SK-N-SH treated with all-trans-retinoic acid at 6 μM for 48 hours (cell line): ENCODE measurements at regions not wholly inside any gene's neighbourhood (a gene's known extent, or its start where the extent isn't known, plus 50 kb on each side); places are given as distances from the start of the nearest gene placed in this dataset.

Experiments used
- ATAC-seq: fragments of 200-7000 bp; cut with Tn5 transposase; 3 replicates; pipeline ENCODE4 v1.9.1; 2020; ENCODE audit warnings: mild to moderate bottlenecking, moderate library complexity
- ARNTL ChIP-seq: fragments of 450-650 bp; formaldehyde crosslinking; IDR thresholded peaks from 2 replicates; pipeline ENCODE4 v1.5.0; 2020; ENCODE audit warnings: low read depth, mild to moderate bottlenecking, moderate library complexity, borderline replicate concordance
- BACH2 ChIP-seq: fragments of 250-450 bp; sonication (Bioruptor Pico); IDR thresholded peaks from 2 replicates; pipeline ENCODE4 v1.9.0; 2021; ENCODE audit warnings: mild to moderate bottlenecking, borderline replicate concordance
- CSDC2 ChIP-seq: fragments of 250-450 bp; sonication (Bioruptor Pico); IDR thresholded peaks from 2 replicates; pipeline ENCODE4 v1.5.0; 2020; ENCODE audit warnings: mild to moderate bottlenecking, moderate library complexity
- ESRRG ChIP-seq: fragments of 250-450 bp; sonication (Bioruptor Pico); IDR thresholded peaks from 2 replicates; pipeline ENCODE4 v1.6.1; 2021; ENCODE audit warnings: mild to moderate bottlenecking
- GLIS3 ChIP-seq: fragments of 250-450 bp; sonication (Bioruptor Pico); IDR thresholded peaks from 2 replicates; pipeline ENCODE4 v1.5.0; 2020; ENCODE audit warnings: mild to moderate bottlenecking, moderate library complexity
- ISL1 ChIP-seq: fragments of 250-450 bp; sonication (Bioruptor Pico); IDR thresholded peaks from 2 replicates; pipeline ENCODE4 v2.1.2; 2022; ENCODE audit warnings: mild to moderate bottlenecking, moderate library complexity
- OSR1 ChIP-seq: fragments of 250-450 bp; sonication (Bioruptor Pico); IDR thresholded peaks from 2 replicates; pipeline ENCODE4 v1.8.0; 2022; ENCODE audit warnings: moderate library complexity, mild to moderate bottlenecking, inconsistent platforms
- PPARA ChIP-seq: fragments of 250-450 bp; sonication (Bioruptor Pico); IDR thresholded peaks from 2 replicates; pipeline ENCODE4 v1.5.0; 2020; ENCODE audit warnings: mild to moderate bottlenecking, borderline replicate concordance
- RARB ChIP-seq: fragments of 250-450 bp; sonication (Bioruptor Pico); IDR thresholded peaks from 2 replicates; pipeline ENCODE4 v1.8.0; 2021; ENCODE audit warnings: mild to moderate bottlenecking, moderate library complexity
- TCF4 ChIP-seq: fragments of 250-450 bp; sonication (Bioruptor Pico); IDR thresholded peaks from 2 replicates; pipeline ENCODE4 v1.8.0; 2021; ENCODE audit warnings: mild to moderate bottlenecking, moderate library complexity, borderline replicate concordance
- TOX ChIP-seq: fragments of 250-450 bp; sonication (Bioruptor Pico); IDR thresholded peaks from 2 replicates; pipeline ENCODE4 v1.8.0; 2021; ENCODE audit warnings: mild to moderate bottlenecking, moderate library complexity, borderline replicate concordance
- ZC3H10 ChIP-seq: fragments of 250-450 bp; sonication (Bioruptor Pico); IDR thresholded peaks from 2 replicates; pipeline ENCODE4 v1.5.1; 2021; ENCODE audit warnings: mild to moderate bottlenecking, moderate library complexity
- ZFP3 ChIP-seq: fragments of 250-450 bp; sonication (Bioruptor Pico); IDR thresholded peaks from 2 replicates; pipeline ENCODE4 v1.5.0; 2020; ENCODE audit warnings: mild to moderate bottlenecking, moderate library complexity
- ZFP30 ChIP-seq: fragments of 450-650 bp; formaldehyde crosslinking; IDR thresholded peaks from 2 replicates; pipeline ENCODE4 v1.5.0; 2022; ENCODE audit warnings: mild to moderate bottlenecking, moderate library complexity
- ZNF565 ChIP-seq: fragments of 450-650 bp; formaldehyde crosslinking; conservative IDR thresholded peaks from 2 replicates; pipeline ENCODE4 v1.5.0; 2020; ENCODE audit warnings: low read depth, mild to moderate bottlenecking, moderate library complexity
- ZNF70 ChIP-seq: fragments of 450-650 bp; formaldehyde crosslinking; IDR thresholded peaks from 2 replicates; pipeline ENCODE4 v1.5.0; 2020; ENCODE audit warnings: mild to moderate bottlenecking, moderate library complexity
- ZNF8 ChIP-seq: fragments of 450-650 bp; formaldehyde crosslinking; IDR thresholded peaks from 2 replicates; pipeline ENCODE4 v1.5.0; 2020; ENCODE audit warnings: mild to moderate bottlenecking, moderate library complexity
- TF ChIP-seq, protein P1 (sequence below): fragments of 250-450 bp; sonication (Bioruptor Pico); IDR thresholded peaks from 2 replicates; pipeline ENCODE4 v1.5.1; 2021; ENCODE audit warnings: mild to moderate bottlenecking, moderate library complexity
- TF ChIP-seq, protein P2 (sequence below): fragments of 250-450 bp; sonication (Bioruptor Pico); IDR thresholded peaks from 2 replicates; pipeline ENCODE4 v1.5.1; 2020; ENCODE audit warnings: low read depth, mild to moderate bottlenecking, moderate library complexity
- TF ChIP-seq, protein P3 (sequence below): fragments of 250-450 bp; sonication (Bioruptor Pico); IDR thresholded peaks from 2 replicates; pipeline ENCODE4 v1.8.0; 2021; ENCODE audit warnings: low read depth, mild to moderate bottlenecking, moderate library complexity, borderline replicate concordance
- TF ChIP-seq, protein P4 (sequence below): fragments of 250-450 bp; sonication (Bioruptor Pico); IDR thresholded peaks from 2 replicates; pipeline ENCODE4 v1.5.0; 2020; ENCODE audit warnings: mild to moderate bottlenecking, moderate library complexity

DNA sequence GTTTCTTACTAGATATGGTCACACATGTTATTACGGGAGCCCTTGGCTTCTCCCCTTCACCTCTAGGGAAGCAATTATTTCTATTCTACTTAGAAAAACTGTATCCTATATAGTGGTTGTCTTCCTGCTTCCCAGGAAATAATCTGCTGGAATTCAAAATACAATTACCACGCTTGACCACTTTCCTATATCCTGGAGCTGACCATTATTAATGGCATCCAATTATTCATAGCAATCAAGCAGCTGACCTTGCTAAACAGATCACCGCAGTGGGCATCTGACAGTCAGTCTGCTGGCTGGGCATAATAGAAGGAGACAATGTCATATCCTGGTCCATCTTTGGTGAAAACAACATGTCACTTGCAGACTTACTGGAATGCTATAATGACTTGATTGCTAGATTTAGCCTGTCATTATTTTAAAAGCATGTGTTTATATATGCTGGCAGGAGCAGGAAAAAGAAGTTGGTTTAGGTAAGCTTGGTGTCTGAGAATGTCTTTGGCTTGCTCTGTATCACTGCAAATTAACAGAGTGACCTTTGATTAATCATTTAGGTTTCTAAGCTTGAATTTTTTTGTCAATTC lies 325.6 kb upstream of the FAM98A start:
- no peak for ATAC-seq
- TF ChIP-seq ZFP30 (CRISPR knock-in tag), result no peak
- TF ChIP-seq TOX (CRISPR knock-in tag), result no peak
- no peak for TF ChIP-seq BACH2 (CRISPR knock-in tag)
- no peak for TF ChIP-seq ZNF565
- TF ChIP-seq TCF4, result no peak
- no peak for TF ChIP-seq ZNF8 (CRISPR knock-in tag)
- TF ChIP-seq ZNF70, result no peak
- no peak for TF ChIP-seq ESRRG (CRISPR knock-in tag)
- TF ChIP-seq OSR1, result no peak
- no peak for TF ChIP-seq ZFP3 (CRISPR knock-in tag)
- TF ChIP-seq, protein P1, sequence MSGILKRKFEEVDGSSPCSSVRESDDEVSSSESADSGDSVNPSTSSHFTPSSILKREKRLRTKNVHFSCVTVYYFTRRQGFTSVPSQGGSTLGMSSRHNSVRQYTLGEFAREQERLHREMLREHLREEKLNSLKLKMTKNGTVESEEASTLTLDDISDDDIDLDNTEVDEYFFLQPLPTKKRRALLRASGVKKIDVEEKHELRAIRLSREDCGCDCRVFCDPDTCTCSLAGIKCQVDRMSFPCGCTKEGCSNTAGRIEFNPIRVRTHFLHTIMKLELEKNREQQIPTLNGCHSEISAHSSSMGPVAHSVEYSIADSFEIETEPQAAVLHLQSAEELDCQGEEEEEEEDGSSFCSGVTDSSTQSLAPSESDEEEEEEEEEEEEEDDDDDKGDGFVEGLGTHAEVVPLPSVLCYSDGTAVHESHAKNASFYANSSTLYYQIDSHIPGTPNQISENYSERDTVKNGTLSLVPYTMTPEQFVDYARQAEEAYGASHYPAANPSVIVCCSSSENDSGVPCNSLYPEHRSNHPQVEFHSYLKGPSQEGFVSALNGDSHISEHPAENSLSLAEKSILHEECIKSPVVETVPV (CRISPR knock-in tag), result no peak

DNA sequence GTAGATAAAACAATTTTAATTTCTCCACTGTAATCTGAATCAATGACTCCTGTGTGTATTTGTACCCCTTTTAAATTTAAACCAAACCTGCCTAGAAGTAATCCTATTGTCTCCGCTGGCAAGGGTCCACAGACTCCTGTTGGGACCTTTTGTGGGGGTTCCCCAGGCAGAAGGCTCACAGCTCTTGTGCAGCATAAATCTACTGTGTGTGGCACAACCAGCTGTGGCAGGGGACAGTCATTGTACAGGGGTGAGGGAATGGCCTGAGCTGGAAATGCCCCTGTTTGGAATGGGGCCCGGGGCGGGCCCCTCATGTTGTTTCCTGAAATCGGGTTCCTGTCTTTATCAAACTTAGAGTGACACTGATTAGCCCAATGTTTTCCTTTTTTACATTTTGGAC lies 318.2 kb upstream of the FAM98A start:
- no peak for ATAC-seq
- TF ChIP-seq BACH2 (CRISPR knock-in tag), result no peak
- TF ChIP-seq ZC3H10 (CRISPR knock-in tag), result no peak
- TF ChIP-seq, protein P1 (CRISPR knock-in tag), result no peak
- TF ChIP-seq ZNF565, result no peak
- TF ChIP-seq OSR1, result no peak
- TF ChIP-seq, all 23 proteins: peak for 0

DNA sequence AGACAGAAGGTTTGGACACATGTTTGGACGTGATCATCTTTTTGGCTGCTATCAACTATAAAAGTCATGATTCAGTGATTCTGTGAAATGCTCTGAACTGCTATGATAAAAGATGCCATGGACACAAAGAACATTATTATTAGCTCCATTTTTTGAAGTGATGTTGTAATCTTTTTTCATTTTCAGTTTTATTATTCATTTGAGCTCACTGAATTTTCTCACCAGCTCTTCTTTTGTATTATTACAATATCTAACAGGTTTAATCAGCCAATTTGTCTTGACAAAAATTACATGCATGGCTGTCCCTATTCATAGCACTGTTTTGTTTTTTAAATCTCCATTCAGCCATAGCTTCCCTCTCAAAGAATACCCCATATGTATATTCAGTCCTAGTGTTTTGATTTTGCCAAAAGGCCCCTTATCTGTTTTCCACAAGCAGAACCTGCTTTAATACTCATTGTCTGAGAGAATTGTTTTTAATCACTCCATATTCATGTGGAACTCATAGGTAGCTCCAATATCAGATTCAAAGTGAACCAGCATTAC lies 314.0 kb upstream of the FAM98A start:
- TF ChIP-seq GLIS3 (CRISPR knock-in tag), result no peak
- TF ChIP-seq ZNF565, result no peak
- TF ChIP-seq ZNF70, result no peak
- TF ChIP-seq, protein P1 (CRISPR knock-in tag), result no peak
- TF ChIP-seq RARB (CRISPR knock-in tag), result no peak
- no peak for TF ChIP-seq TCF4
- TF ChIP-seq ISL1 (CRISPR knock-in tag), result no peak
- no peak for TF ChIP-seq BACH2 (CRISPR knock-in tag)
- TF ChIP-seq ZFP30 (CRISPR knock-in tag), result no peak
- no peak for TF ChIP-seq CSDC2
- no peak for TF ChIP-seq TOX (CRISPR knock-in tag)
- TF ChIP-seq ESRRG (CRISPR knock-in tag), result no peak
- no peak for TF ChIP-seq ZFP3 (CRISPR knock-in tag)
- no peak for TF ChIP-seq ZNF8 (CRISPR knock-in tag)
- no peak for TF ChIP-seq PPARA (CRISPR knock-in tag)
- TF ChIP-seq, protein P2, sequence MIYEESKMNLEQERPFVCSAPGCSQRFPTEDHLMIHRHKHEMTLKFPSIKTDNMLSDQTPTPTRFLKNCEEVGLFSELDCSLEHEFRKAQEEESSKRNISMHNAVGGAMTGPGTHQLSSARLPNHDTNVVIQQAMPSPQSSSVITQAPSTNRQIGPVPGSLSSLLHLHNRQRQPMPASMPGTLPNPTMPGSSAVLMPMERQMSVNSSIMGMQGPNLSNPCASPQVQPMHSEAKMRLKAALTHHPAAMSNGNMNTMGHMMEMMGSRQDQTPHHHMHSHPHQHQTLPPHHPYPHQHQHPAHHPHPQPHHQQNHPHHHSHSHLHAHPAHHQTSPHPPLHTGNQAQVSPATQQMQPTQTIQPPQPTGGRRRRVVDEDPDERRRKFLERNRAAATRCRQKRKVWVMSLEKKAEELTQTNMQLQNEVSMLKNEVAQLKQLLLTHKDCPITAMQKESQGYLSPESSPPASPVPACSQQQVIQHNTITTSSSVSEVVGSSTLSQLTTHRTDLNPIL, result no peak
- no peak for TF ChIP-seq ARNTL
- no peak for ATAC-seq

DNA sequence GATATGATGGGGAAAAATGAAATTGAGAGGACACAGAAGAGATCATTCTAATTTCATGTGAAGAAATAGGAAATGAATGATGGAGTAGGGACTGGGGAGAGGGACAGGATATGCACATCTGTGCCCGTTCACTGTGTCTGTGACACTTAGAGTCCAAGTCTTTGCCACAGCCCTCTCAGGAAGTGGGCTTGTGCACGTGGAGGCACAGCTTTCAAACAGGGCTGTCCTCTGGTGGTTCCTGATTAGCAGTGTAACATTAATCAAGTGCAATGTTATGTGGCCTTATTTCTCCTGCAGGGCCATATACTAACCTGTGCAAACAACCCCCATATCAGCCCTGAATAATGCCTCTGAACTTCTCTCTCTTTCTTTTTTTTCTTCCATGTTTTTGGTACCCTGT lies 312.2 kb upstream of the FAM98A start:
- TF ChIP-seq, protein P3, sequence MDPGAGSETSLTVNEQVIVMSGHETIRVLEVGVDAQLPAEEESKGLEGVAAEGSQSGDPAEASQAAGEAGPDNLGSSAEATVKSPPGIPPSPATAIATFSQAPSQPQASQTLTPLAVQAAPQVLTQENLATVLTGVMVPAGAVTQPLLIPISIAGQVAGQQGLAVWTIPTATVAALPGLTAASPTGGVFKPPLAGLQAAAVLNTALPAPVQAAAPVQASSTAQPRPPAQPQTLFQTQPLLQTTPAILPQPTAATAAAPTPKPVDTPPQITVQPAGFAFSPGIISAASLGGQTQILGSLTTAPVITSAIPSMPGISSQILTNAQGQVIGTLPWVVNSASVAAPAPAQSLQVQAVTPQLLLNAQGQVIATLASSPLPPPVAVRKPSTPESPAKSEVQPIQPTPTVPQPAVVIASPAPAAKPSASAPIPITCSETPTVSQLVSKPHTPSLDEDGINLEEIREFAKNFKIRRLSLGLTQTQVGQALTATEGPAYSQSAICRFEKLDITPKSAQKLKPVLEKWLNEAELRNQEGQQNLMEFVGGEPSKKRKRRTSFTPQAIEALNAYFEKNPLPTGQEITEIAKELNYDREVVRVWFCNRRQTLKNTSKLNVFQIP (CRISPR knock-in tag), result no peak
- TF ChIP-seq ISL1 (CRISPR knock-in tag), result no peak
- TF ChIP-seq, protein P4, sequence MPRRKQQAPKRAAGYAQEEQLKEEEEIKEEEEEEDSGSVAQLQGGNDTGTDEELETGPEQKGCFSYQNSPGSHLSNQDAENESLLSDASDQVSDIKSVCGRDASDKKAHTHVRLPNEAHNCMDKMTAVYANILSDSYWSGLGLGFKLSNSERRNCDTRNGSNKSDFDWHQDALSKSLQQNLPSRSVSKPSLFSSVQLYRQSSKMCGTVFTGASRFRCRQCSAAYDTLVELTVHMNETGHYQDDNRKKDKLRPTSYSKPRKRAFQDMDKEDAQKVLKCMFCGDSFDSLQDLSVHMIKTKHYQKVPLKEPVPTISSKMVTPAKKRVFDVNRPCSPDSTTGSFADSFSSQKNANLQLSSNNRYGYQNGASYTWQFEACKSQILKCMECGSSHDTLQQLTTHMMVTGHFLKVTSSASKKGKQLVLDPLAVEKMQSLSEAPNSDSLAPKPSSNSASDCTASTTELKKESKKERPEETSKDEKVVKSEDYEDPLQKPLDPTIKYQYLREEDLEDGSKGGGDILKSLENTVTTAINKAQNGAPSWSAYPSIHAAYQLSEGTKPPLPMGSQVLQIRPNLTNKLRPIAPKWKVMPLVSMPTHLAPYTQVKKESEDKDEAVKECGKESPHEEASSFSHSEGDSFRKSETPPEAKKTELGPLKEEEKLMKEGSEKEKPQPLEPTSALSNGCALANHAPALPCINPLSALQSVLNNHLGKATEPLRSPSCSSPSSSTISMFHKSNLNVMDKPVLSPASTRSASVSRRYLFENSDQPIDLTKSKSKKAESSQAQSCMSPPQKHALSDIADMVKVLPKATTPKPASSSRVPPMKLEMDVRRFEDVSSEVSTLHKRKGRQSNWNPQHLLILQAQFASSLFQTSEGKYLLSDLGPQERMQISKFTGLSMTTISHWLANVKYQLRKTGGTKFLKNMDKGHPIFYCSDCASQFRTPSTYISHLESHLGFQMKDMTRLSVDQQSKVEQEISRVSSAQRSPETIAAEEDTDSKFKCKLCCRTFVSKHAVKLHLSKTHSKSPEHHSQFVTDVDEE (CRISPR knock-in tag), result no peak
- TF ChIP-seq ZNF565, result no peak
- no peak for ATAC-seq
